PC-9 (cell line): ENCODE measurements at regions not wholly inside any gene's neighbourhood (a gene's known extent, or its start where the extent isn't known, plus 50 kb on each side); places are given as distances from the start of the nearest gene placed in this dataset.

Experiments used
- BruUV-seq: library from RNA; stranded (reverse); fragments of 400-500 nt; replicated peaks from 2 replicates; lab custom pipeline; 2021; lab: Mats Ljungman, UMichigan
- CTCF ChIA-PET: fragments of 300-600 bp; sonication (Branson Sonifier 250); formaldehyde crosslinking; loops from one replicate; lab custom pipeline; 2022; ENCODE audit warnings: antibody characterized with exemption; lab: Charles Lee
- POLR2A ChIA-PET: fragments of 300-600 bp; sonication (Branson Sonifier 250); formaldehyde crosslinking; loops from one replicate; lab custom pipeline; 2022; ENCODE audit warnings: antibody characterized with exemption; ENCODE audit not compliant: unreplicated experiment; lab: Charles Lee
- DNase-seq, 2 experiments: peaks; one replicate each; pipeline versions ENCODE4 v3.0.0 to v3.0.0-alpha.2; 2015 to 2022; ENCODE audit warnings: mixed read lengths in 1 of 2
- H2AFZ ChIP-seq: fragments of 200-600 bp; sonication (generic); 2 replicates; pipeline ENCODE4 v1.8.1; 2017; ENCODE audit warnings: antibody characterized with exemption
- H3F3A ChIP-seq: fragments of 200-600 bp; sonication (generic); 2 replicates; pipeline ENCODE4 v1.8.1; 2017; ENCODE audit warnings: antibody characterized with exemption, mild to moderate bottlenecking, low read depth; ENCODE audit not compliant: insufficient read depth
- H3K27ac ChIP-seq: fragments of 200-600 bp; sonication (generic); 2 replicates; pipeline ENCODE4 v1.6.1; 2016; ENCODE audit warnings: mixed run types
- H3K27me3 ChIP-seq: fragments of 200-600 bp; sonication (generic); 2 replicates; pipeline ENCODE4 v1.6.1; 2016; ENCODE audit warnings: low read depth, mixed run types; ENCODE audit not compliant: insufficient read depth
- H3K36me3 ChIP-seq: fragments of 200-600 bp; sonication (generic); 2 replicates; pipeline ENCODE4 v1.6.1; 2016; ENCODE audit warnings: low read depth, mixed run types
- H3K4me1 ChIP-seq: fragments of 200-600 bp; sonication (generic); replicated peaks from 2 replicates; pipeline ENCODE4 v1.6.1; 2016; ENCODE audit warnings: mixed run types; ENCODE audit not compliant: insufficient read depth
- H3K4me2 ChIP-seq: fragments of 200-600 bp; sonication (generic); 2 replicates; pipeline ENCODE4 v1.6.1; 2017; ENCODE audit warnings: mixed run types
- H3K4me3 ChIP-seq: fragments of 200-600 bp; sonication (generic); 2 replicates; pipeline ENCODE4 v1.6.1; 2016; ENCODE audit warnings: mixed run types
- H3K79me2 ChIP-seq: fragments of 200-600 bp; sonication (generic); 2 replicates; pipeline ENCODE4 v1.6.1; 2017; ENCODE audit warnings: low read depth, mixed run types
- H3K9me2 ChIP-seq: fragments of 200-600 bp; sonication (generic); 2 replicates; pipeline ENCODE4 v1.8.1; 2017; ENCODE audit warnings: mild to moderate bottlenecking; ENCODE audit not compliant: insufficient read depth
- H3K9me3 ChIP-seq: fragments of 200-600 bp; sonication (generic); 2 replicates; pipeline ENCODE4 v1.8.1; 2016; ENCODE audit warnings: low read depth; ENCODE audit not compliant: insufficient read depth
- H4K20me1 ChIP-seq: fragments of 200-600 bp; sonication (generic); 2 replicates; pipeline ENCODE4 v1.8.1; 2017; ENCODE audit not compliant: insufficient read depth
- EZH2 ChIP-seq: fragments of 200-600 bp; sonication (generic); IDR thresholded peaks from 2 replicates; pipeline ENCODE4 v1.8.0; 2017; ENCODE audit warnings: antibody characterized with exemption, low read depth
- intact Hi-C: fragments of 100-400 bp; cut with micrococcal nuclease; formaldehyde crosslinking; loops from one replicate; pipeline ENCODE4 v1.10.0; 2022; ENCODE audit not compliant: unreplicated experiment
- TF ChIP-seq, protein P1 (sequence below): fragments of 200-600 bp; sonication (generic); conservative IDR thresholded peaks from 2 replicates; pipeline ENCODE4 v1.6.1; 2017; ENCODE audit warnings: mixed run types, antibody characterized with exemption, mild to moderate bottlenecking, moderate library complexity

DNA sequence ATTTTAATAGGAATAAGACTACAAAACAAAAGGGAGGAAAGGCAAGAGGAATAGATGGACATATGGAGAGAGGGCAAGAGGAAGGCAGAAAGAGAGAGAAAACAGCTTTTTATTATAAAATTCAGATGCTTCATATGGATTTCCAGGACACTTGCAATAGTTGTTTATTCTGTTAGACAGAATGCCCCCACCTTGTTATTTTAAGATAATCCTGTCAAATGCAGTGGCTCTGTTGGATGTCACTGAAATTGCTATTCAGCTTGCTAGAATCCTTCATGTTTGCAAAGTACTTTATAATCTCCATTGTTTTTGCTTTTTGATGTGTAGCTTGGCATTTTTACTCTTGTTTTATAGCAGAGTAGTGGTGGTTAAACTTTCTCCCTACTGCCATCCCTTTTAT, 432.4 kb upstream of the AZI2 start:
- Histone ChIP-seq H4K20me1 (no peaks in the 10 kb centered on the region), H2AFZ (no peak overlapping the region), H3K36me3 (no peaks in the 10 kb centered on the region), H3F3A (no peaks in the 10 kb centered on the region), H3K9me3 (no peaks in the 10 kb centered on the region), H3K79me2 (no peaks in the 10 kb centered on the region), H3K9me2 (no peaks in the 10 kb centered on the region), H3K4me3 (no peak overlapping the region), H3K27ac (no peak overlapping the region), H3K27me3 (no peaks in the 10 kb centered on the region), H3K4me1 (no peaks in the 10 kb centered on the region), H3K4me2 (no peak overlapping the region)
- intact Hi-C loops, result no loop called here
- no TSS peak for BruUV-seq
- TF ChIP-seq, protein P1, sequence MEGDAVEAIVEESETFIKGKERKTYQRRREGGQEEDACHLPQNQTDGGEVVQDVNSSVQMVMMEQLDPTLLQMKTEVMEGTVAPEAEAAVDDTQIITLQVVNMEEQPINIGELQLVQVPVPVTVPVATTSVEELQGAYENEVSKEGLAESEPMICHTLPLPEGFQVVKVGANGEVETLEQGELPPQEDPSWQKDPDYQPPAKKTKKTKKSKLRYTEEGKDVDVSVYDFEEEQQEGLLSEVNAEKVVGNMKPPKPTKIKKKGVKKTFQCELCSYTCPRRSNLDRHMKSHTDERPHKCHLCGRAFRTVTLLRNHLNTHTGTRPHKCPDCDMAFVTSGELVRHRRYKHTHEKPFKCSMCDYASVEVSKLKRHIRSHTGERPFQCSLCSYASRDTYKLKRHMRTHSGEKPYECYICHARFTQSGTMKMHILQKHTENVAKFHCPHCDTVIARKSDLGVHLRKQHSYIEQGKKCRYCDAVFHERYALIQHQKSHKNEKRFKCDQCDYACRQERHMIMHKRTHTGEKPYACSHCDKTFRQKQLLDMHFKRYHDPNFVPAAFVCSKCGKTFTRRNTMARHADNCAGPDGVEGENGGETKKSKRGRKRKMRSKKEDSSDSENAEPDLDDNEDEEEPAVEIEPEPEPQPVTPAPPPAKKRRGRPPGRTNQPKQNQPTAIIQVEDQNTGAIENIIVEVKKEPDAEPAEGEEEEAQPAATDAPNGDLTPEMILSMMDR, result no peak
- TF ChIP-seq EZH2, result no peak
- CTCF ChIA-PET, result no interaction called here
- POLR2A ChIA-PET, result no interaction called here
- no peak for DNase-seq

DNA sequence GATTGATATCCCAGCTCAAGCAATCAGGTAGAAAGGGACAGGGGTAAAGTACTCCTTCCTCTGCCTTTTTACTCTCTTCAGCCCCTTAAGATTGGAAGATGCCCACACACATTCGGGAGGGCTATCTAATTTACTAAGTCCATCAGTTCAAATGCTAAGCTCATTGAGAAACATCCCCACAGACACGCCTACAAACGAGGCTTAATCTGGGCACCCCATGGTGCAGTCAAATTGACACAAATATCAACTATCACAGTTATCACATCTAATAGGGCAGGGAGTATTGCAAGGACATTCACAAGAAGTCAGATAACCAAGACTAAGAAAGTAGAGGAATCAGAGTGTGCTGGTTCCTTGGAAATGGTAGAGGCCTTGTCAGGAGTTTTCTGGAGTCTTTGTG, 437.8 kb upstream of the AZI2 start:
- ChIA-PET POLR2A (no interaction called here), CTCF (no interaction called here)
- H3K79me2 ChIP-seq, result no peaks in the 10 kb centered on the region
- no peak overlapping the region for H3K4me3 ChIP-seq
- intact Hi-C loops, result no loop called here
- no peaks in the 10 kb centered on the region for H3K9me3 ChIP-seq
- H3K27ac ChIP-seq, result no peak overlapping the region
- TF ChIP-seq, protein P1, result no peak
- TF ChIP-seq EZH2, result no peak
- no peaks in the 10 kb centered on the region for H3K36me3 ChIP-seq
- no peaks in the 10 kb centered on the region for H4K20me1 ChIP-seq
- no TSS peak for BruUV-seq
- H3K4me2 ChIP-seq, result no peak overlapping the region
- H3K27me3 ChIP-seq, result no peaks in the 10 kb centered on the region
- no peak overlapping the region for H2AFZ ChIP-seq
- H3K4me1 ChIP-seq, result no peaks in the 10 kb centered on the region
- DNase-seq, result no peak
- H3F3A ChIP-seq, result no peaks in the 10 kb centered on the region
- H3K9me2 ChIP-seq, result no peaks in the 10 kb centered on the region

DNA sequence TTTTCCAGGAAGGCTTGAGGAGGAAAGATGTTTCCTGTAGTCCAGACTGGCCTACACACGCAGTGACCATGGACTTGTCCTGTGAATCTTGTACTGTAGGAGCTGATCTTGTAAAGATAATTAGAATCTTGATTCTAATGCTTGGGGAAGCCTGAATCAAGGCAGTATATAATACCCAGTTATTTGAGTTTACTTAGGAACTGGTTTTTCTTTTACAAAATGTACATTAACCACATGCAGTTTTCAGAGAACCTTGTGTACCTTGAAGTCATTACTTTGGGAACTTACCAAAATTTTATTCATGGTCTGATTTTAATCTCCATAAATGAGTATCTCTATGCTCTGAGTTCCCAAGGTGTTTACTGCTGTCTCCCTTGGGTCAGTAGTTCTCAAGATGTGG, 439.9 kb upstream of the AZI2 start:
- Histone ChIP-seq H3K4me3 (no peak overlapping the region), H3F3A (no peaks in the 10 kb centered on the region), H3K36me3 (no peaks in the 10 kb centered on the region), H3K79me2 (no peaks in the 10 kb centered on the region), H3K4me2 (no peak overlapping the region), H3K4me1 (no peaks in the 10 kb centered on the region), H4K20me1 (no peaks in the 10 kb centered on the region), H3K27ac (no peak overlapping the region), H3K9me3 (no peaks in the 10 kb centered on the region), H3K9me2 (no peaks in the 10 kb centered on the region), H3K27me3 (no peaks in the 10 kb centered on the region), H2AFZ (no peak overlapping the region)
- intact Hi-C loops, result no loop called here
- DNase-seq, result no peak
- ChIA-PET CTCF (no interaction called here), POLR2A (no interaction called here)
- no peak for TF ChIP-seq EZH2
- TF ChIP-seq, protein P1, result no peak
- BruUV-seq, result no TSS peak
